Subcutaneous abdominal adipose tissue (tissue), 5 donors: ENCODE measurements at regions not wholly inside any gene's neighbourhood (a gene's known extent, or its start where the extent isn't known, plus 50 kb on each side); places are given as distances from the start of the nearest gene placed in this dataset.

Experiments
- H3K27ac ChIP-seq: one replicate; pipeline ENCODE4 v1.7.0; 2013; ENCODE audit warnings: low read depth, mild to moderate bottlenecking, inconsistent platforms, low read length, moderate library complexity
- H3K27me3 ChIP-seq, 5 donors: one replicate each; pipeline ENCODE4 v1.7.0; 2013; ENCODE audit warnings: low read length in 5 of 5, inconsistent platforms in 1 of 5; ENCODE audit not compliant: control insufficient read depth in 5 of 5, insufficient read depth in 4 of 5
- H3K36me3 ChIP-seq, 5 donors: one replicate each; pipeline ENCODE4 v1.7.0; 2013; ENCODE audit warnings: low read length in 5 of 5; ENCODE audit not compliant: control insufficient read depth in 5 of 5, insufficient read depth in 5 of 5
- H3K4me1 ChIP-seq, 5 donors: one replicate each; pipeline ENCODE4 v1.7.0; 2013; ENCODE audit warnings: low read length in 5 of 5, mild to moderate bottlenecking in 3 of 5, moderate library complexity in 1 of 5; ENCODE audit not compliant: control insufficient read depth in 5 of 5, insufficient read depth in 5 of 5
- H3K4me3 ChIP-seq, 5 donors: one replicate each; pipeline ENCODE4 v1.7.0; 2013; ENCODE audit warnings: low read length in 5 of 5, low read depth in 1 of 5
- H3K9ac ChIP-seq, 5 donors: one replicate each; pipeline ENCODE4 v1.7.0; 2013; ENCODE audit warnings: low read length in 5 of 5, mild to moderate bottlenecking in 4 of 5, moderate library complexity in 3 of 5
- H3K9me3 ChIP-seq, 5 donors: one replicate each; pipeline ENCODE4 v1.7.0; 2013; ENCODE audit warnings: low read length in 5 of 5; ENCODE audit not compliant: control insufficient read depth in 5 of 5
- donor health status: healthy.
- donor health status: healthy.
- donor health status: healthy.
- donor health status: healthy.
- donor health status: healthy.

GRCh38 chr6:51339108-51339507, 520.4 kb downstream of the TFAP2B start:
- Histone ChIP-seq H3K9me3 (no peaks in the 10 kb centered on the region), H3K27ac (no peak overlapping the region), H3K36me3 (no peaks in the 10 kb centered on the region), H3K27me3 (no peaks in the 10 kb centered on the region), H3K4me3 (no peak overlapping the region), H3K4me1 (peaks cover 0 to 6% (median 0%) of the 10 kb centered on the region in 5 donors), H3K9ac (no peak overlapping the region)

- Histone ChIP-seq H3K9ac (no peak overlapping the region), H3K4me1 (peaks cover 0 to 6% (median 0%) of the 10 kb centered on the region in 5 donors), H3K36me3 (no peaks in the 10 kb centered on the region), H3K27ac (no peak overlapping the region), H3K9me3 (no peaks in the 10 kb centered on the region), H3K4me3 (no peak overlapping the region), H3K27me3 (no peaks in the 10 kb centered on the region)
These were observed 521.1 kb downstream of the TFAP2B start for GRCh38 chr6:51339728-51340127.

GRCh38 chr6:51342393-51342792, 523.7 kb downstream of the TFAP2B start:
- Histone ChIP-seq H3K4me3 (no peak overlapping the region), H3K9ac (no peak overlapping the region), H3K27me3 (no peaks in the 10 kb centered on the region)

GRCh38 chr6:51349857-51350256, 531.2 kb downstream of the TFAP2B start:
- no peak overlapping the region for H3K4me3 ChIP-seq
- no peaks in the 10 kb centered on the region for H3K27me3 ChIP-seq

More at GRCh38 chr6:51342393-51342792, 523.7 kb downstream of the TFAP2B start:
- H3K4me1 ChIP-seq: peaks cover 0 to 6% (median 0%) of the 10 kb centered on the region in 5 donors
- no peak overlapping the region for H3K27ac ChIP-seq
- peaks cover 0 to 5% (median 0%) of the 10 kb centered on the region in 5 donors for H3K9me3 ChIP-seq
- no peaks in the 10 kb centered on the region for H3K36me3 ChIP-seq

GRCh38 chr6:51350308-51350904, 531.7 kb downstream of the TFAP2B start:
- Histone ChIP-seq H3K9ac (no peak overlapping the region), H3K27me3 (no peaks in the 10 kb centered on the region), H3K4me3 (no peak overlapping the region), H3K27ac (no peak overlapping the region), H3K36me3 (no peaks in the 10 kb centered on the region), H3K4me1 (no peaks in the 10 kb centered on the region), H3K9me3 (peaks cover 0 to 5% (median 0%) of the 10 kb centered on the region in 5 donors)

More at GRCh38 chr6:51349857-51350256, 531.2 kb downstream of the TFAP2B start:
- Histone ChIP-seq H3K36me3 (no peaks in the 10 kb centered on the region), H3K9ac (no peak overlapping the region), H3K4me1 (no peaks in the 10 kb centered on the region), H3K9me3 (peaks cover 0 to 5% (median 0%) of the 10 kb centered on the region in 5 donors), H3K27ac (no peak overlapping the region)

GRCh38 chr6:51352506-51353029, 533.9 kb downstream of the TFAP2B start:
- Histone ChIP-seq H3K9me3 (no peaks in the 10 kb centered on the region), H3K9ac (no peak overlapping the region), H3K4me3 (no peak overlapping the region), H3K27ac (no peak overlapping the region), H3K27me3 (no peaks in the 10 kb centered on the region), H3K36me3 (no peaks in the 10 kb centered on the region), H3K4me1 (no peaks in the 10 kb centered on the region)

- no peak overlapping the region for H3K4me3 ChIP-seq
- no peaks in the 10 kb centered on the region for H3K4me1 ChIP-seq
- no peaks in the 10 kb centered on the region for H3K36me3 ChIP-seq
- no peak overlapping the region for H3K9ac ChIP-seq
- no peaks in the 10 kb centered on the region for H3K27me3 ChIP-seq
- H3K9me3 ChIP-seq: no peaks in the 10 kb centered on the region
- no peak overlapping the region for H3K27ac ChIP-seq
These were observed 541.6 kb downstream of the TFAP2B start for GRCh38 chr6:51360287-51360686.

- H3K9ac ChIP-seq: no peak overlapping the region
- H3K4me1 ChIP-seq: no peaks in the 10 kb centered on the region
- no peaks in the 10 kb centered on the region for H3K36me3 ChIP-seq
These were observed 546.9 kb downstream of the TFAP2B start for GRCh38 chr6:51365566-51365965.

GRCh38 chr6:51369485-51369884, 550.8 kb downstream of the TFAP2B start:
- Histone ChIP-seq H3K9ac (no peak overlapping the region), H3K36me3 (no peaks in the 10 kb centered on the region), H3K27me3 (no peaks in the 10 kb centered on the region), H3K27ac (no peak overlapping the region), H3K9me3 (no peaks in the 10 kb centered on the region), H3K4me3 (no peak overlapping the region), H3K4me1 (no peaks in the 10 kb centered on the region)

More at GRCh38 chr6:51365566-51365965, 546.9 kb downstream of the TFAP2B start:
- Histone ChIP-seq H3K27me3 (no peaks in the 10 kb centered on the region), H3K9me3 (no peaks in the 10 kb centered on the region), H3K27ac (no peak overlapping the region), H3K4me3 (no peak overlapping the region)

GRCh38 chr6:51382847-51383246, 564.2 kb downstream of the TFAP2B start:
- Histone ChIP-seq H3K27me3 (no peaks in the 10 kb centered on the region), H3K4me1 (no peaks in the 10 kb centered on the region), H3K27ac (no peak overlapping the region), H3K9ac (no peak overlapping the region), H3K4me3 (no peak overlapping the region), H3K36me3 (no peaks in the 10 kb centered on the region), H3K9me3 (peaks cover 0 to 5% (median 3%) of the 10 kb centered on the region in 5 donors)
